ENCODE measurements at regions not wholly inside any gene's neighbourhood (a gene's known extent, or its start where the extent isn't known, plus 50 kb on each side); places are given as distances from the start of the nearest gene placed in this dataset.

GRCh38 chr3:135803028-135803692, 162.4 kb upstream of the PPP2R3A start:
- no peak overlapping the region for H3K4ac ChIP-seq (ENCODE audit: low read depth, low read length)
- H3K79me1 ChIP-seq (ENCODE audit: low read length), result no peaks in the 10 kb centered on the region
- H3K4me2 ChIP-seq (ENCODE audit: low read length), result no peak overlapping the region
- H3K56ac ChIP-seq (ENCODE audit: low read length), result no peak overlapping the region
- H3K4me3 ChIP-seq (ENCODE audit: low read length), result no peak overlapping the region
- no peak overlapping the region for H3K27ac ChIP-seq (ENCODE audit: low read depth, low read length)
- no peaks in the 10 kb centered on the region for H3K4me1 ChIP-seq (ENCODE audit: control insufficient read depth, low read depth, low read length)
- H2BK15ac ChIP-seq (replicated peaks; ENCODE audit: low read depth), result no peak overlapping the region
- no peaks in the 10 kb centered on the region for H3K36me3 ChIP-seq (ENCODE audit: control insufficient read depth, insufficient read depth, low read length)
- no peak overlapping the region for H3K23ac ChIP-seq (ENCODE audit: low read length)
- no peak overlapping the region for H2BK120ac ChIP-seq (ENCODE audit: low read depth, low read length)
- DNase-seq, result peak; percentile 7
- no peak overlapping the region for H2AK5ac ChIP-seq (ENCODE audit: low read length)
- no peak overlapping the region for H3K9ac ChIP-seq (ENCODE audit: low read length)
- H4K5ac ChIP-seq (ENCODE audit: low read length), result no peak overlapping the region
- WGBS (ENCODE audit: extremely low coverage, insufficient coverage, low lambda C conversion rate), result no CpG with 5 or more reads among the region's 10 CpGs
- H3K18ac ChIP-seq (ENCODE audit: low read length), result no peak overlapping the region
- H2BK5ac ChIP-seq (ENCODE audit: low read length), result no peak overlapping the region
- no peaks in the 10 kb centered on the region for H3K79me2 ChIP-seq (ENCODE audit: control insufficient read depth, insufficient read depth, low read length)
- no peak overlapping the region for H4K8ac ChIP-seq (ENCODE audit: low read depth, low read length)
- H3K27me3 ChIP-seq (ENCODE audit: insufficient read depth, low read length, poor library complexity), result no peaks in the 10 kb centered on the region

- Histone ChIP-seq H3K4me1 (ENCODE audit: control insufficient read depth, low read depth, low read length) (no peaks in the 10 kb centered on the region), H4K8ac (ENCODE audit: low read depth, low read length) (no peak overlapping the region), H3K79me1 (ENCODE audit: low read length) (no peaks in the 10 kb centered on the region), H3K27me3 (ENCODE audit: insufficient read depth, low read length, poor library complexity) (no peaks in the 10 kb centered on the region), H3K4me2 (ENCODE audit: low read length) (no peak overlapping the region), H2AK5ac (ENCODE audit: low read length) (no peak overlapping the region), H3K4me3 (ENCODE audit: low read length) (no peak overlapping the region), H2BK15ac (replicated peaks; ENCODE audit: low read depth) (no peak overlapping the region), H3K36me3 (ENCODE audit: control insufficient read depth, insufficient read depth, low read length) (no peaks in the 10 kb centered on the region), H3K4ac (ENCODE audit: low read depth, low read length) (no peak overlapping the region), H3K18ac (ENCODE audit: low read length) (no peak overlapping the region), H2BK120ac (ENCODE audit: low read depth, low read length) (no peak overlapping the region), H3K79me2 (ENCODE audit: control insufficient read depth, insufficient read depth, low read length) (no peaks in the 10 kb centered on the region), H3K23ac (ENCODE audit: low read length) (no peak overlapping the region), H4K5ac (ENCODE audit: low read length) (no peak overlapping the region), H3K9ac (ENCODE audit: low read length) (no peak overlapping the region), H3K56ac (ENCODE audit: low read length) (no peak overlapping the region), H2BK5ac (ENCODE audit: low read length) (no peak overlapping the region), H3K27ac (ENCODE audit: low read depth, low read length) (no peak overlapping the region)
- no peak for DNase-seq
- no CpG with 5 or more reads among the region's 3 CpGs for WGBS (ENCODE audit: extremely low coverage, insufficient coverage, low lambda C conversion rate)
Measured at GRCh38 chr3:135805752-135806151, 159.8 kb upstream of the PPP2R3A start.

- Histone ChIP-seq H3K79me1 (ENCODE audit: low read length) (no peaks in the 10 kb centered on the region), H4K5ac (ENCODE audit: low read length) (no peak overlapping the region), H3K18ac (ENCODE audit: low read length) (no peak overlapping the region), H2BK5ac (ENCODE audit: low read length) (no peak overlapping the region), H3K4me2 (ENCODE audit: low read length) (no peak overlapping the region), H4K8ac (ENCODE audit: low read depth, low read length) (no peak overlapping the region), H3K27me3 (ENCODE audit: insufficient read depth, low read length, poor library complexity) (no peaks in the 10 kb centered on the region), H3K9ac (ENCODE audit: low read length) (no peak overlapping the region), H3K79me2 (ENCODE audit: control insufficient read depth, insufficient read depth, low read length) (no peaks in the 10 kb centered on the region), H3K23ac (ENCODE audit: low read length) (no peak overlapping the region), H3K56ac (ENCODE audit: low read length) (no peak overlapping the region), H3K27ac (ENCODE audit: low read depth, low read length) (no peak overlapping the region), H2AK5ac (ENCODE audit: low read length) (no peak overlapping the region), H3K4ac (ENCODE audit: low read depth, low read length) (no peak overlapping the region), H2BK15ac (replicated peaks; ENCODE audit: low read depth) (no peak overlapping the region), H2BK120ac (ENCODE audit: low read depth, low read length) (no peak overlapping the region), H3K4me1 (ENCODE audit: control insufficient read depth, low read depth, low read length) (no peaks in the 10 kb centered on the region), H3K36me3 (ENCODE audit: control insufficient read depth, insufficient read depth, low read length) (no peaks in the 10 kb centered on the region), H3K4me3 (ENCODE audit: low read length) (no peak overlapping the region)
- DNase-seq, result no peak
- WGBS (ENCODE audit: extremely low coverage, insufficient coverage, low lambda C conversion rate), result no CpG with 5 or more reads among the region's 4 CpGs
Measured at GRCh38 chr3:135806317-135806716, 159.2 kb upstream of the PPP2R3A start.

- no CpG with 5 or more reads among the region's 1 CpG for WGBS (ENCODE audit: extremely low coverage, insufficient coverage, low lambda C conversion rate)
- Histone ChIP-seq H3K56ac (ENCODE audit: low read length) (no peak overlapping the region), H3K79me2 (ENCODE audit: control insufficient read depth, insufficient read depth, low read length) (no peaks in the 10 kb centered on the region), H3K27ac (ENCODE audit: low read depth, low read length) (no peak overlapping the region), H2BK5ac (ENCODE audit: low read length) (no peak overlapping the region), H2BK15ac (replicated peaks; ENCODE audit: low read depth) (no peak overlapping the region), H3K4me1 (ENCODE audit: control insufficient read depth, low read depth, low read length) (no peaks in the 10 kb centered on the region), H4K8ac (ENCODE audit: low read depth, low read length) (no peak overlapping the region), H3K36me3 (ENCODE audit: control insufficient read depth, insufficient read depth, low read length) (no peaks in the 10 kb centered on the region), H2BK120ac (ENCODE audit: low read depth, low read length) (no peak overlapping the region), H3K27me3 (ENCODE audit: insufficient read depth, low read length, poor library complexity) (no peaks in the 10 kb centered on the region), H3K4me3 (ENCODE audit: low read length) (no peak overlapping the region), H3K18ac (ENCODE audit: low read length) (no peak overlapping the region), H3K9ac (ENCODE audit: low read length) (no peak overlapping the region), H2AK5ac (ENCODE audit: low read length) (no peak overlapping the region), H3K4me2 (ENCODE audit: low read length) (no peak overlapping the region), H4K5ac (ENCODE audit: low read length) (no peak overlapping the region), H3K4ac (ENCODE audit: low read depth, low read length) (no peak overlapping the region), H3K79me1 (ENCODE audit: low read length) (no peaks in the 10 kb centered on the region), H3K23ac (ENCODE audit: low read length) (no peak overlapping the region)
- peak; percentile 26 for DNase-seq
Measured at GRCh38 chr3:135807879-135808278, 157.6 kb upstream of the PPP2R3A start.

GRCh38 chr3:135809021-135809634, 156.4 kb upstream of the PPP2R3A start:
- no peak overlapping the region for H4K8ac ChIP-seq (ENCODE audit: low read depth, low read length)
- H3K79me2 ChIP-seq (ENCODE audit: control insufficient read depth, insufficient read depth, low read length), result no peaks in the 10 kb centered on the region
- H2BK15ac ChIP-seq (replicated peaks; ENCODE audit: low read depth), result no peak overlapping the region
- no peak for DNase-seq
- no peaks in the 10 kb centered on the region for H3K27me3 ChIP-seq (ENCODE audit: insufficient read depth, low read length, poor library complexity)
- no peaks in the 10 kb centered on the region for H3K4me1 ChIP-seq (ENCODE audit: control insufficient read depth, low read depth, low read length)
- no peaks in the 10 kb centered on the region for H3K79me1 ChIP-seq (ENCODE audit: low read length)
- H3K9ac ChIP-seq (ENCODE audit: low read length), result no peak overlapping the region
- no peak overlapping the region for H3K18ac ChIP-seq (ENCODE audit: low read length)
- WGBS (ENCODE audit: extremely low coverage, insufficient coverage, low lambda C conversion rate), result no CpG with 5 or more reads among the region's 4 CpGs
- no peak overlapping the region for H2BK120ac ChIP-seq (ENCODE audit: low read depth, low read length)
- no peak overlapping the region for H3K27ac ChIP-seq (ENCODE audit: low read depth, low read length)
- H3K4ac ChIP-seq (ENCODE audit: low read depth, low read length), result no peak overlapping the region
- H3K36me3 ChIP-seq (ENCODE audit: control insufficient read depth, insufficient read depth, low read length), result no peaks in the 10 kb centered on the region
- H3K23ac ChIP-seq (ENCODE audit: low read length), result no peak overlapping the region
- H4K5ac ChIP-seq (ENCODE audit: low read length), result no peak overlapping the region
- H3K4me2 ChIP-seq (ENCODE audit: low read length), result no peak overlapping the region
- no peak overlapping the region for H3K4me3 ChIP-seq (ENCODE audit: low read length)
- no peak overlapping the region for H3K56ac ChIP-seq (ENCODE audit: low read length)
- no peak overlapping the region for H2BK5ac ChIP-seq (ENCODE audit: low read length)
- H2AK5ac ChIP-seq (ENCODE audit: low read length), result no peak overlapping the region

- DNase-seq, result no peak
- Histone ChIP-seq H3K36me3 (ENCODE audit: control insufficient read depth, insufficient read depth, low read length) (no peaks in the 10 kb centered on the region), H3K18ac (ENCODE audit: low read length) (no peak overlapping the region), H3K4me2 (ENCODE audit: low read length) (no peak overlapping the region), H2AK5ac (ENCODE audit: low read length) (no peak overlapping the region), H3K4me3 (ENCODE audit: low read length) (no peak overlapping the region), H4K8ac (ENCODE audit: low read depth, low read length) (no peak overlapping the region), H3K9ac (ENCODE audit: low read length) (no peak overlapping the region), H4K5ac (ENCODE audit: low read length) (no peak overlapping the region), H2BK120ac (ENCODE audit: low read depth, low read length) (no peak overlapping the region), H3K4me1 (ENCODE audit: control insufficient read depth, low read depth, low read length) (no peaks in the 10 kb centered on the region), H3K23ac (ENCODE audit: low read length) (no peak overlapping the region), H3K27me3 (ENCODE audit: insufficient read depth, low read length, poor library complexity) (no peaks in the 10 kb centered on the region), H3K4ac (ENCODE audit: low read depth, low read length) (no peak overlapping the region), H3K79me1 (ENCODE audit: low read length) (no peaks in the 10 kb centered on the region), H3K79me2 (ENCODE audit: control insufficient read depth, insufficient read depth, low read length) (no peaks in the 10 kb centered on the region), H3K56ac (ENCODE audit: low read length) (no peak overlapping the region), H2BK15ac (replicated peaks; ENCODE audit: low read depth) (no peak overlapping the region), H3K27ac (ENCODE audit: low read depth, low read length) (no peak overlapping the region), H2BK5ac (ENCODE audit: low read length) (no peak overlapping the region)
- WGBS (ENCODE audit: extremely low coverage, insufficient coverage, low lambda C conversion rate), result no CpG with 5 or more reads among the region's 8 CpGs
Measured at GRCh38 chr3:135811651-135812050, 153.9 kb upstream of the PPP2R3A start.

All from mesendoderm (in vitro differentiated cells).